ENCODE measurements at regions not wholly inside any gene's neighbourhood (a gene's known extent, or its start where the extent isn't known, plus 50 kb on each side); places are given as distances from the start of the nearest gene placed in this dataset.
A peak's percentile ranks its signal among the peaks of the same experiment; 100 is the strongest.

- Histone ChIP-seq H3K36me3 (no peaks in the 10 kb centered on the region), H3K27me3 (replicated peaks) (no peaks in the 10 kb centered on the region), H3K4me3 (no peak overlapping the region), H3K9me3 (replicated peaks) (no peaks in the 10 kb centered on the region), H3K4me1 (replicated peaks) (no peaks in the 10 kb centered on the region), H3K27ac (no peak overlapping the region)
- no peak for DNase-seq (ENCODE audit: low read depth in 1 of 2, low spot score in 2 of 2)
These were observed 104.9 kb downstream of the RPRM start for GRCh38 chr2:153373510-153374279.

GRCh38 chr2:153360239-153360638 is 118.3 kb downstream of the RPRM start:
- Histone ChIP-seq H3K4me1 (replicated peaks) (no peaks in the 10 kb centered on the region), H3K9me3 (replicated peaks) (no peaks in the 10 kb centered on the region), H3K36me3 (no peaks in the 10 kb centered on the region), H3K27ac (no peak overlapping the region), H3K27me3 (replicated peaks) (no peaks in the 10 kb centered on the region), H3K4me3 (no peak overlapping the region)
- no peak for DNase-seq (ENCODE audit: low read depth in 1 of 2, low spot score in 2 of 2)

GRCh38 chr2:153354377-153354776 is 124.2 kb downstream of the RPRM start:
- H3K4me3 ChIP-seq: no peak overlapping the region
- H3K9me3 ChIP-seq (replicated peaks): no peaks in the 10 kb centered on the region
- DNase-seq (ENCODE audit: low read depth in 1 of 2, low spot score in 2 of 2): no peak
- no peaks in the 10 kb centered on the region for H3K4me1 ChIP-seq (replicated peaks)
- H3K27me3 ChIP-seq (replicated peaks): no peaks in the 10 kb centered on the region
- H3K36me3 ChIP-seq: no peaks in the 10 kb centered on the region
- no peak overlapping the region for H3K27ac ChIP-seq

GRCh38 chr2:153349603-153350002 is 129.0 kb downstream of the RPRM start:
- Histone ChIP-seq H3K27ac (no peak overlapping the region), H3K4me3 (no peak overlapping the region), H3K9me3 (replicated peaks) (no peaks in the 10 kb centered on the region), H3K27me3 (replicated peaks) (no peaks in the 10 kb centered on the region), H3K4me1 (replicated peaks) (no peaks in the 10 kb centered on the region), H3K36me3 (no peaks in the 10 kb centered on the region)
- DNase-seq (ENCODE audit: low read depth in 1 of 2, low spot score in 2 of 2): no peak

DNA sequence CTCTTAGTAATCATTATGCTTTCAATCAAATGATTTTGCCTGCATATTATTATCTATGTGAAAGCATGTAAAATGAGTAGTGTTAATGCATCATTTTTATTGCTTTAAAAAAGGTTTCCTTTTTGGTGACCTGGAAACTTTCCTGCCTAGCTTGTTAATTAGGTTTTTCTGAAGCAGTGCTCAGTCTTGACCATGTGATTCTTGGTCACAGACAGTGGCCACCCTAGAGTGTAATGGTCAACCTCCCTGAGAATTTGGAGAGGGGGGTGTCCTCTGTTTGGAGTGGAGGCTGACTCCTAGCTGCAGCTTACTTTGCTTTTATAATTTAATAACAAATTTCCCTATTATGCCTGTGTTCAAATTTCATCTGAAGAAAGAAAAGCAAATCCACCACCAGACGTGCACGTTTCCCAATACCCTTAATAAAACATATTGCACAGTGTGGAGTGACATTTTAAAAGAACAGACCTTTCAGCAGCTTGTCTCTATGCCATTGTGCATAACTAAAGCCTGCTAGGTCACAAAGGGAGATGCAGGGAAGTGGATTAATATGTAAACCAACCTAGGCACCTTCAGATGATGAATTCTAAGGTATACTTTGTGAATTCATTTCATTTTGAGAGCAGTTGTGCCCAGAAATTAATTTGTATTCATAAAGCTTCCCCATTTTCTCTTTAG is 130.6 kb downstream of the RPRM start:
- H3K36me3 ChIP-seq: no peaks in the 10 kb centered on the region

DNA sequence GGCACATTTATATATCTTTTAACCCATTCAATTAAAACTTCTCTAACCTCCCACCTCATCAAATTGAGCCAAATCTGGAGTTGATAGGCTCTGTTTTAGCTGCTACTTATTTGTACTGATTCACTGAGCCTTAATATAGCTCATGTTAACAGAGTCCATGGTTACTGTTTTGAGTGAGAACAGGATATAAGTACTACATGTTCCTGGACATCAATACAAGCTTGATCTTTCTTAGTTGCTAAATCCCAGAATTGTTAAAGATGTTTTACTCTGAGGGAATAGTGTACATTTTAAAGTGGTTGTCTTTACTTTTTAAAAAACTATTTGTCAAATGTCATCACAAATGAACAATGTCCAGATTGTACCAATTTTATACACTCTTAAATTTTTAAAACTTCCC is 157.7 kb downstream of the RPRM start:
- H3K9me3 ChIP-seq (replicated peaks): no peaks in the 10 kb centered on the region; the same call in 1 of the 2 replicates
- H3K4me1 ChIP-seq (replicated peaks): no peaks in the 10 kb centered on the region
- H3K36me3 ChIP-seq: no peaks in the 10 kb centered on the region
- no peak overlapping the region for H3K4me3 ChIP-seq
- H3K27ac ChIP-seq: no peak overlapping the region
- DNase-seq (ENCODE audit: low read depth in 1 of 2, low spot score in 2 of 2): no peak
- no peaks in the 10 kb centered on the region for H3K27me3 ChIP-seq (replicated peaks)

More for the DNA sequence above, 130.6 kb downstream of the RPRM start:
- H3K4me3 ChIP-seq: no peak overlapping the region
- H3K27me3 ChIP-seq (replicated peaks): no peaks in the 10 kb centered on the region
- no peak for DNase-seq (ENCODE audit: low read depth in 1 of 2, low spot score in 2 of 2)
- no peak overlapping the region for H3K27ac ChIP-seq
- H3K9me3 ChIP-seq (replicated peaks): no peaks in the 10 kb centered on the region
- no peaks in the 10 kb centered on the region for H3K4me1 ChIP-seq (replicated peaks)

- Histone ChIP-seq H3K27me3 (replicated peaks) (no peaks in the 10 kb centered on the region), H3K27ac (no peak overlapping the region), H3K36me3 (no peaks in the 10 kb centered on the region), H3K4me3 (no peak overlapping the region), H3K9me3 (replicated peaks) (no peaks in the 10 kb centered on the region), H3K4me1 (replicated peaks) (no peaks in the 10 kb centered on the region)
- DNase-seq (ENCODE audit: low read depth in 1 of 2, low spot score in 2 of 2): no peak
These were observed 167.1 kb downstream of the RPRM start for GRCh38 chr2:153311432-153311831.

DNA sequence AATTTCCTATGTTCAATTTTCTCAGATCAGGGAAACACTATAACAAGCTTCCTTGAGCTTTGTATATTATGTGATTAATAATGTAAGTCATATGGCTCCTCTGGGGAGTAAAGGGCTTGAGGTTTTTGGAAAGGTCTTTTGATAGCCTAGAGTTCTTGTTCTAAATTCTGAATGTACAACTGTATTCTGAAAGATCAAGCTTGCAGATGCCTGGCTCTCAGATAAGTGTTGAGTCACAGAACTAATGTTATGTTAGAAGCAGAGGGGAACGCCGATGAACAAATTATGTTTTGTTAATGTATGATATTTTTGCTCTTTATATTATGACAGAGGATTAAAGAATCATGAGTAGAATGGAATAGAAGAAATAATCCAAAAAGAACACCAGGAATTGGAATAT is 170.1 kb downstream of the RPRM start:
- H3K9me3 ChIP-seq (replicated peaks): no peaks in the 10 kb centered on the region
- no peak for DNase-seq (ENCODE audit: low read depth in 1 of 2, low spot score in 2 of 2)
- no peaks in the 10 kb centered on the region for H3K36me3 ChIP-seq
- no peak overlapping the region for H3K27ac ChIP-seq
- H3K4me3 ChIP-seq: no peak overlapping the region
- no peaks in the 10 kb centered on the region for H3K4me1 ChIP-seq (replicated peaks)
- no peaks in the 10 kb centered on the region for H3K27me3 ChIP-seq (replicated peaks)

DNA sequence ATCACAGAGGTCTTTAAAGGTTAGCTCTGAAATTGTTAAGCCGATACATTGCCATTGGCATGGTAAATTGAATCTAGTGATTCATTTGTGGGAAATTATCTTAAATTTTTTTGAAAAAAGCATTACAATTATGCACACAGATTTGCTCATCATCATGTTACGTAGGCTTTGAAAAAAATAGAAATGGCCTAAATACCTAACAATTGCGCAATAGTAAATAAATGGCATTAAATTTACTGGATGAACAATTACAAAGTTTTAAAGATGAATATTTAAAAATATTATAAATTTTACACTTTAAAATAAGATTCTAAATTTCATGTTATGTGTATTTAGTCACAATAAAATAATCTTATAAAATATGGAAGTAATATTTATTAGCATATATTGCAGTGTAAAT is 171.3 kb downstream of the RPRM start:
- DNase-seq (ENCODE audit: low read depth in 1 of 2, low spot score in 2 of 2): no peak
- Histone ChIP-seq H3K36me3 (no peaks in the 10 kb centered on the region), H3K4me1 (replicated peaks) (no peaks in the 10 kb centered on the region), H3K4me3 (no peak overlapping the region), H3K27me3 (replicated peaks) (no peaks in the 10 kb centered on the region), H3K27ac (no peak overlapping the region), H3K9me3 (replicated peaks) (no peaks in the 10 kb centered on the region)

- Histone ChIP-seq H3K27me3 (replicated peaks) (no peaks in the 10 kb centered on the region), H3K36me3 (no peaks in the 10 kb centered on the region), H3K4me1 (replicated peaks) (no peaks in the 10 kb centered on the region), H3K4me3 (no peak overlapping the region), H3K9me3 (replicated peaks) (no peaks in the 10 kb centered on the region), H3K27ac (no peak overlapping the region)
- no peak for DNase-seq (ENCODE audit: low read depth in 1 of 2, low spot score in 2 of 2)
These were observed 178.8 kb downstream of the RPRM start for GRCh38 chr2:153299809-153300208.

DNA sequence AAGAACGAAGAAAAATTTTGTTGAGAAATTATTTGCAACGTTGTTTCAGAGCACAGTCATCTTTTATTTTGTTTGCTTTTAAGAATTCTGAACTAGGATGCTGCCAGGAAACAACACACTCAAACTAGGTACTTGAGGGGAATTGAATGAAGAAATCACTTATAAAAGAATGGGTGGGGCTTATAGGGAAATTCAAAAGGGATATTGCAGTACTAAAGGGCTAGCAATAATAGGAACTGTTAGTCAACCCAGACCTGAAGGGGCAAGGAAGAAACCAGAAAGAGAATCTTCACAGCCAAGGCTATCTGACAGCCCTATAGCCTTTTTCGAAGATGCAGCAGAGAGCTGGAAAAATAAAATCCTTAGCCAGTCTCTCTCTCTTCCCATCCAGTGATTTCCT is 179.3 kb downstream of the RPRM start:
- DNase-seq (ENCODE audit: low read depth in 1 of 2, low spot score in 2 of 2): no peak
- Histone ChIP-seq H3K4me3 (no peak overlapping the region), H3K4me1 (replicated peaks) (no peaks in the 10 kb centered on the region), H3K27ac (no peak overlapping the region), H3K9me3 (replicated peaks) (no peaks in the 10 kb centered on the region), H3K36me3 (no peaks in the 10 kb centered on the region), H3K27me3 (replicated peaks) (no peaks in the 10 kb centered on the region)

DNA sequence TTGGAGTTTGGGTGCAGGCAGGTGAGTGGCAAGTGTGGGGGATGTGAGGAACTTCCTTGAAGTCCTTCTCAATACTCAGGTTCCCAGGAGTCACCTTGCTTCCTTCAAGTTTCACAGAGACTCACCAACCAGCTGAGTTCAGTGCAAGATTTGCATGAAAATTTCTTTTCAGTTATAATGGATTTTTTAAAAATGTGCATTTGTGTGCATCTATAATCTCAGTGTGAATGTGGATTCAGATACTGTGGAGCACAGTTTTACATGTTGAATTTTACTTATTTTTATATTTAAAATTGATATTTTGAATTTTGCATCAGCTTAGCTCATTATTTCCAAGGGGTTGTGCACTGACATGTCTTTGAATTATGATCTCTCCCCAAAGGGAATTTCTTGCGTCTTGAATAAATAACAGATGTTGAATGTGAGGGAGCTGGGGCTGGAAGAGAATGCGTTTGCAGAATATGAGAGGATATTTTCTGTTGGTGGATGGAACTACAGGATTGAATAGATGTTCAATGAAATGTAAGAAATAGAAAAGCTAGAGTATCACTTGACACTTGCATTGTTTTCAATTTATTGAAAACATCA is 184.3 kb downstream of the RPRM start:
- Histone ChIP-seq H3K9me3 (replicated peaks) (no peaks in the 10 kb centered on the region), H3K4me1 (replicated peaks) (no peaks in the 10 kb centered on the region), H3K36me3 (no peaks in the 10 kb centered on the region), H3K4me3 (no peak overlapping the region), H3K27me3 (replicated peaks) (no peaks in the 10 kb centered on the region), H3K27ac (no peak overlapping the region)
- no peak for DNase-seq (ENCODE audit: low read depth in 1 of 2, low spot score in 2 of 2)

DNA sequence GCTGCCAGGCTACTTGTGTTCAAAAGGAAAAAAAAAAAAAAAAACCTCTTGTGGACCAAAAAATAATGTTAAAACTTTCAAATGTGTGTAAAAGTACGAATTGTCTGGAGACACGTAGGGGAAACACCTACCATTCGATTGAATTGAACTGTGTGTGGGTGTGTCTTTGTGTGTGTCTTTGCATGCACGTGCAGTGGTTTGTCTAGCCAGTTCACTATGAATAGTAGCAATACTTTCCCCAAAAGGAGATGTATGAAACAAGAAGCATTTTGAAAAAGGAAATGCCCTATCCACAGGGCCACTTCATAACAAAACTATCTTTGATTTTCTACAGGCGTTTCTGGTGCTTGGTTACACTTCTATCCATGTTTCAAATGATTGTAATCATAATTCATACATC is 186.8 kb downstream of the RPRM start:
- H3K36me3 ChIP-seq: no peaks in the 10 kb centered on the region
- no peak overlapping the region for H3K27ac ChIP-seq
- H3K27me3 ChIP-seq (replicated peaks): no peaks in the 10 kb centered on the region
- no peaks in the 10 kb centered on the region for H3K4me1 ChIP-seq (replicated peaks)
- H3K9me3 ChIP-seq (replicated peaks): no peaks in the 10 kb centered on the region
- no peak overlapping the region for H3K4me3 ChIP-seq
- no peak for DNase-seq (ENCODE audit: low read depth in 1 of 2, low spot score in 2 of 2)

- Histone ChIP-seq H3K27me3 (replicated peaks) (no peaks in the 10 kb centered on the region), H3K4me1 (replicated peaks) (no peaks in the 10 kb centered on the region), H3K36me3 (no peaks in the 10 kb centered on the region), H3K9me3 (replicated peaks) (no peaks in the 10 kb centered on the region), H3K27ac (no peak overlapping the region), H3K4me3 (peak overlapping the region; percentile 18; the same call in 1 of the 2 replicates)
- DNase-seq (ENCODE audit: low read depth in 1 of 2, low spot score in 2 of 2): peak in 1 of 2 experiments; percentile 2
These were observed 191.3 kb downstream of the RPRM start for GRCh38 chr2:153287109-153287801.
